ENCODE measurements at regions not wholly inside any gene's neighbourhood (a gene's known extent, or its start where the extent isn't known, plus 50 kb on each side); places are given as distances from the start of the nearest gene placed in this dataset.

- TF ChIP-seq YY1 (IDR thresholded peaks at IDR 0.05; ENCODE audit: low read depth) (no peak), MAX (IDR thresholded peaks at IDR 0.05) (no peak), REST (IDR thresholded peaks at IDR 0.05; ENCODE audit: low read depth) (no peak)
Measured at GRCh38 chr3:110226645-110227044, 845.0 kb upstream of the NECTIN3 start.

Data from Ishikawa (cell line).